CD4-positive, alpha-beta T cell treated with Interleukin-12 subunit alpha and Interleukin-12 subunit beta, for 1 hour (primary cell): ENCODE measurements at regions not wholly inside any gene's neighbourhood (a gene's known extent, or its start where the extent isn't known, plus 50 kb on each side); places are given as distances from the start of the nearest gene placed in this dataset.

Source experiments
- DNase-seq: peaks from one replicate; pipeline ENCODE4 v3.0.0-alpha.2; 2020

GRCh38 chr1:21346365-21347071 is 56.3 kb upstream of the ECE1 start:
- no peak for DNase-seq

- no peak for DNase-seq
Measured at GRCh38 chr1:21344750-21345443, 54.6 kb upstream of the ECE1 start.

GRCh38 chr1:21344098-21344749 is 54.0 kb upstream of the ECE1 start:
- no peak for DNase-seq

GRCh38 chr1:21342961-21343838 is 52.9 kb upstream of the ECE1 start:
- DNase-seq, result peak; percentile 57

GRCh38 chr1:21341517-21342078 is 51.3 kb upstream of the ECE1 start:
- no peak for DNase-seq

GRCh38 chr1:21341022-21341421 is 50.8 kb upstream of the ECE1 start:
- no peak for DNase-seq

- DNase-seq, result no peak
Measured at GRCh38 chr1:21340230-21340945, 50.1 kb upstream of the ECE1 start.
